ENCODE measurements at regions not wholly inside any gene's neighbourhood (a gene's known extent, or its start where the extent isn't known, plus 50 kb on each side); places are given as distances from the start of the nearest gene placed in this dataset.

DNA sequence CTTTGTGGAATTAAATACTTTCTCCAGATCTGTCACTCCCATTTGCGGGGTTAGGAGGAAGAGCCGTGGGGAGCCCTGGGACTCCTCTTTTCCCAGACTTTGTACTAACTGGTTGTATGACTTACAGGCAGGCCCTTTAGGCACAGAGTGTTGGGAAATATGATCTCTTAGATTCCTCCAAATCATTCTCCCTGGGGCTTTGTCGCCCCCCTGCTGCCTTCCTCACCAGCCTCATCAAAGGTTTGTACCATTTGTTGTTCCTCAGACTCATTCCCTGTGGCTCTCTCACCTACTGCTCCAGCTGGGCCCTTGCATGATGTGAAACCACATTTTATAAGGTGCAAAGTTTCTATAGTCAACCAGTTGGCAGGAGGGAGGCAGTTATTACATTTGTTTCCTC, 56.4 kb downstream of the CRYGS start:
- TF ChIP-seq POLR2A (IDR thresholded peaks at IDR 0.05) (no peak), CTCF (IDR thresholded peaks at IDR 0.05) (no peak)
- H3K36me3 ChIP-seq: no peaks in the 10 kb centered on the region
- H3K27ac ChIP-seq: no peak overlapping the region
- no peaks in the 10 kb centered on the region for H3K27me3 ChIP-seq
- no peak overlapping the region for H3K4me3 ChIP-seq
- no peaks in the 10 kb centered on the region for H3K9me3 ChIP-seq
- no peak for DNase-seq
- no peaks in the 10 kb centered on the region for H3K4me1 ChIP-seq

- TF ChIP-seq POLR2A (IDR thresholded peaks at IDR 0.05) (no peak), CTCF (IDR thresholded peaks at IDR 0.05) (no peak)
- Histone ChIP-seq H3K9me3 (no peaks in the 10 kb centered on the region), H3K4me3 (no peak overlapping the region), H3K4me1 (no peaks in the 10 kb centered on the region), H3K27ac (no peak overlapping the region), H3K36me3 (no peaks in the 10 kb centered on the region), H3K27me3 (no peaks in the 10 kb centered on the region)
- no peak for DNase-seq
Observed at GRCh38 chr3:186487037-186487436, 57.1 kb downstream of the CRYGS start.

DNA sequence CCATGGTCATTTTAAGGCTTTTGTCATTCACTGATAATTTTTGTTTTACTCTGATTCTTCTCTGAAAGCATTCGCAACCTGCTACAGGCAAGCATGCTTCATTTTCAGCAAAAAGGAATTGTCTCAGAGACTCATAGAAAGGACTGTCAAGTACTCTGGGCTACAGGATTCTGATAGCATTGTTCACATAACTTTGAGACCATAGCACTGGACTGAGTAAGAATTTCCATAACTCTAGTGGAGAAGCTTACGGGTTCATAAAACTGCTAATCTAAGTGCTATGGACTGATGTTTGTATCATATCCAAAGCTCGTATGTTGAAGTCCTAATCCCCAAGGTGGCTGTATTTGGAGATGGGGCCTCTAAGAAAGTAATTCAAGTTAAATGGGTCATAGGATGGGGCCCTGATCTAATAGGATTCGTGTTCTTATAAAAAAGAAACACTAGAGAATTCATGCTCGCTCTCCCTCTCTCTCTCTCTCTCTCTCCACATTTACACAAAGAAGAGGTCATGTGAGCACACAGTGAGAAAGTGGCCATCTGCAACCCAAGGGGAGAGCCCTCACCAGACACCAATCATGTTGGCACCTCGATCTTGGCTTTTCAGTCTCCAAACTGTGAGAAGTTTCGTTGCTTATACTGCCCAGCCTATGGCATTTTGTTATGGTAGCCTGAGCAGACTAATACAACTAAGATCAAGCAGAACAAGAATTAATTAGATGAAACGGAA, 60.4 kb downstream of the CRYGS start:
- no peak overlapping the region for H3K4me3 ChIP-seq
- no peak for DNase-seq
- no peaks in the 10 kb centered on the region for H3K27me3 ChIP-seq
- H3K4me1 ChIP-seq: no peaks in the 10 kb centered on the region
- no peak overlapping the region for H3K27ac ChIP-seq
- no peak for TF ChIP-seq POLR2A (IDR thresholded peaks at IDR 0.05)
- no peak for TF ChIP-seq CTCF (IDR thresholded peaks at IDR 0.05)
- H3K9me3 ChIP-seq: no peaks in the 10 kb centered on the region
- H3K36me3 ChIP-seq: no peaks in the 10 kb centered on the region

GRCh38 chr3:186481526-186481925, 62.7 kb downstream of the CRYGS start:
- Histone ChIP-seq H3K36me3 (no peaks in the 10 kb centered on the region), H3K27me3 (no peaks in the 10 kb centered on the region), H3K9me3 (no peaks in the 10 kb centered on the region), H3K4me1 (no peaks in the 10 kb centered on the region), H3K4me3 (no peak overlapping the region), H3K27ac (no peak overlapping the region)
- no peak for DNase-seq
- TF ChIP-seq CTCF (IDR thresholded peaks at IDR 0.05) (no peak), POLR2A (IDR thresholded peaks at IDR 0.05) (no peak)

DNA sequence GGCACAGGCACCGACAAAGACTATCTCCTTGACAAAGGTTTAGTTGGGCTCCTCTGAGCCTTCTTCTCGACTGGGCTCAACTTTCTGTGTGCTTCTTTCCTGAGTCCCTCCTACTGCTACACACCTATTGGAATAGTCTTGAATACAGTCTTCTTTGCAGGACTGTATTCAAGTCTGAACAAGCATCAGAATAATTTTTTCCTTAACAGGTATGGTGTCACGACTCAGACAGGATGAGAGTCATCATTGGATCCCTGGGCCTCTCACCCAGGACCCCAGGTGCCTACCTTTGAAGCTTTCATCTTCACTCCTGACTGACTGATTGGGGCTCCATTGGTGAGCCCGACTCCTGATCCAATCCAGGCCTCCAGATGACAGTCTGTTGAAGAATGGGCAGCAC, 66.3 kb downstream of the CRYGS start:
- TF ChIP-seq CTCF (IDR thresholded peaks at IDR 0.05) (no peak), POLR2A (IDR thresholded peaks at IDR 0.05) (no peak)
- Histone ChIP-seq H3K4me3 (no peak overlapping the region), H3K36me3 (no peaks in the 10 kb centered on the region), H3K27ac (no peak overlapping the region), H3K27me3 (no peaks in the 10 kb centered on the region), H3K9me3 (no peaks in the 10 kb centered on the region), H3K4me1 (no peaks in the 10 kb centered on the region)
- DNase-seq: no peak

GRCh38 chr3:186477033-186477432, 67.1 kb downstream of the CRYGS start:
- Histone ChIP-seq H3K27me3 (no peaks in the 10 kb centered on the region), H3K4me1 (no peaks in the 10 kb centered on the region), H3K27ac (no peak overlapping the region), H3K9me3 (no peaks in the 10 kb centered on the region), H3K36me3 (no peaks in the 10 kb centered on the region), H3K4me3 (no peak overlapping the region)
- no peak for TF ChIP-seq CTCF (IDR thresholded peaks at IDR 0.05)
- no peak for TF ChIP-seq POLR2A (IDR thresholded peaks at IDR 0.05)
- no peak for DNase-seq
